ENCODE measurements at regions not wholly inside any gene's neighbourhood (a gene's known extent, or its start where the extent isn't known, plus 50 kb on each side); places are given as distances from the start of the nearest gene placed in this dataset.
"Not testable (repeated sequence)": the region's sequence is repeated elsewhere in the genome, so short reads cannot be mapped to it uniquely, and the experiment has no call there.

GRCh38 chr1:223017291-223017690 is 125.8 kb downstream of the TLR5 start:
- WGBS: 89% methylated on average over 8 of the region's 8 CpGs
- DNase-seq (ENCODE audit: extremely low spot score): no peak
- no peak overlapping the region for H3K27ac ChIP-seq (ENCODE audit: low read depth)
- no peak overlapping the region for H3K4me3 ChIP-seq (ENCODE audit: low read depth, low read length)
- H3K36me3 ChIP-seq (ENCODE audit: insufficient read depth): no peaks in the 10 kb centered on the region
- no peaks in the 10 kb centered on the region for H3K4me1 ChIP-seq (ENCODE audit: insufficient read depth)

GRCh38 chr1:223018534-223018933 is 124.5 kb downstream of the TLR5 start:
- no peak overlapping the region for H3K27ac ChIP-seq (ENCODE audit: low read depth)
- no peaks in the 10 kb centered on the region for H3K4me1 ChIP-seq (ENCODE audit: insufficient read depth)
- H3K36me3 ChIP-seq (ENCODE audit: insufficient read depth): no peaks in the 10 kb centered on the region
- no peak overlapping the region for H3K4me3 ChIP-seq (ENCODE audit: low read depth, low read length)
- DNase-seq (ENCODE audit: extremely low spot score): no peak
- 96% methylated on average over 7 of the region's 7 CpGs for WGBS

- H3K36me3 ChIP-seq (ENCODE audit: insufficient read depth): no peaks in the 10 kb centered on the region
- no peak overlapping the region for H3K4me3 ChIP-seq (ENCODE audit: low read depth, low read length)
- H3K27ac ChIP-seq (ENCODE audit: low read depth): no peak overlapping the region
- no peak for DNase-seq (ENCODE audit: extremely low spot score)
- H3K4me1 ChIP-seq (ENCODE audit: insufficient read depth): no peaks in the 10 kb centered on the region
Measured at GRCh38 chr1:223019256-223019655, 123.8 kb downstream of the TLR5 start.

GRCh38 chr1:223020770-223021169 is 122.3 kb downstream of the TLR5 start:
- H3K36me3 ChIP-seq (ENCODE audit: insufficient read depth): no peaks in the 10 kb centered on the region
- no peak overlapping the region for H3K4me3 ChIP-seq (ENCODE audit: low read depth, low read length)
- DNase-seq (ENCODE audit: extremely low spot score): no peak
- H3K4me1 ChIP-seq (ENCODE audit: insufficient read depth): no peaks in the 10 kb centered on the region
- 98% methylated on average over 4 of the region's 4 CpGs for WGBS
- no peak overlapping the region for H3K27ac ChIP-seq (ENCODE audit: low read depth)

- H3K36me3 ChIP-seq (ENCODE audit: insufficient read depth): no peaks in the 10 kb centered on the region
- DNase-seq (ENCODE audit: extremely low spot score): no peak
- no peak overlapping the region for H3K4me3 ChIP-seq (ENCODE audit: low read depth, low read length)
- H3K27ac ChIP-seq (ENCODE audit: low read depth): no peak overlapping the region
- no peaks in the 10 kb centered on the region for H3K4me1 ChIP-seq (ENCODE audit: insufficient read depth)
- 58% methylated on average over 7 of the region's 7 CpGs for WGBS
Measured at GRCh38 chr1:223022641-223023473, 120.2 kb downstream of the TLR5 start.

- WGBS: 96% methylated on average over 7 of the region's 7 CpGs
- no peak for DNase-seq (ENCODE audit: extremely low spot score)
Measured at GRCh38 chr1:223023863-223024262, 119.2 kb downstream of the TLR5 start.

GRCh38 chr1:223024486-223024885 is 118.6 kb downstream of the TLR5 start:
- 93% methylated on average over 3 of the region's 5 CpGs for WGBS
- not testable (repeated sequence) for H3K27ac ChIP-seq (ENCODE audit: low read depth); H3K4me1 ChIP-seq (ENCODE audit: insufficient read depth); H3K4me3 ChIP-seq (ENCODE audit: low read depth, low read length); DNase-seq (ENCODE audit: extremely low spot score); H3K36me3 ChIP-seq (ENCODE audit: insufficient read depth)

More at GRCh38 chr1:223023863-223024262, 119.2 kb downstream of the TLR5 start:
- H3K27ac ChIP-seq (ENCODE audit: low read depth): no peak overlapping the region
- H3K36me3 ChIP-seq (ENCODE audit: insufficient read depth): no peaks in the 10 kb centered on the region
- H3K4me3 ChIP-seq (ENCODE audit: low read depth, low read length): no peak overlapping the region
- H3K4me1 ChIP-seq (ENCODE audit: insufficient read depth): no peaks in the 10 kb centered on the region

GRCh38 chr1:223025190-223025734 is 117.8 kb downstream of the TLR5 start:
- WGBS: 36% methylated on average over 4 of the region's 4 CpGs
- not testable (repeated sequence) for DNase-seq (ENCODE audit: extremely low spot score); H3K27ac ChIP-seq (ENCODE audit: low read depth); H3K4me3 ChIP-seq (ENCODE audit: low read depth, low read length); H3K4me1 ChIP-seq (ENCODE audit: insufficient read depth); H3K36me3 ChIP-seq (ENCODE audit: insufficient read depth)

GRCh38 chr1:223026639-223027038 is 116.4 kb downstream of the TLR5 start:
- 76% methylated on average over 5 of the region's 5 CpGs for WGBS
- H3K4me3 ChIP-seq (ENCODE audit: low read depth, low read length); DNase-seq (ENCODE audit: extremely low spot score); H3K27ac ChIP-seq (ENCODE audit: low read depth); H3K4me1 ChIP-seq (ENCODE audit: insufficient read depth); H3K36me3 ChIP-seq (ENCODE audit: insufficient read depth): not testable (repeated sequence)

GRCh38 chr1:223029985-223030769 is 112.9 kb downstream of the TLR5 start:
- no peak for DNase-seq (ENCODE audit: extremely low spot score)
- Histone ChIP-seq H3K27ac (ENCODE audit: low read depth) (no peak overlapping the region), H3K4me3 (ENCODE audit: low read depth, low read length) (no peak overlapping the region), H3K36me3 (ENCODE audit: insufficient read depth) (no peaks in the 10 kb centered on the region), H3K4me1 (ENCODE audit: insufficient read depth) (no peaks in the 10 kb centered on the region)
- 93% methylated on average over 6 of the region's 6 CpGs for WGBS

GRCh38 chr1:223030871-223031400 is 112.1 kb downstream of the TLR5 start:
- H3K36me3 ChIP-seq (ENCODE audit: insufficient read depth): no peaks in the 10 kb centered on the region
- no peaks in the 10 kb centered on the region for H3K4me1 ChIP-seq (ENCODE audit: insufficient read depth)
- no peak overlapping the region for H3K27ac ChIP-seq (ENCODE audit: low read depth)
- 85% methylated on average over 8 of the region's 8 CpGs for WGBS
- H3K4me3 ChIP-seq (ENCODE audit: low read depth, low read length): no peak overlapping the region
- no peak for DNase-seq (ENCODE audit: extremely low spot score)

GRCh38 chr1:223031733-223032601 is 111.1 kb downstream of the TLR5 start:
- H3K4me1 ChIP-seq (ENCODE audit: insufficient read depth): no peaks in the 10 kb centered on the region
- DNase-seq (ENCODE audit: extremely low spot score): no peak
- no peaks in the 10 kb centered on the region for H3K36me3 ChIP-seq (ENCODE audit: insufficient read depth)
- no peak overlapping the region for H3K4me3 ChIP-seq (ENCODE audit: low read depth, low read length)
- WGBS: 62% methylated on average over 11 of the region's 11 CpGs
- H3K27ac ChIP-seq (ENCODE audit: low read depth): no peak overlapping the region

- H3K4me1 ChIP-seq (ENCODE audit: insufficient read depth): no peaks in the 10 kb centered on the region
- WGBS: 78% methylated on average over 3 of the region's 3 CpGs
- no peak for DNase-seq (ENCODE audit: extremely low spot score)
- H3K4me3 ChIP-seq (ENCODE audit: low read depth, low read length): no peak overlapping the region
- H3K27ac ChIP-seq (ENCODE audit: low read depth): no peak overlapping the region
- no peaks in the 10 kb centered on the region for H3K36me3 ChIP-seq (ENCODE audit: insufficient read depth)
Measured at GRCh38 chr1:223033658-223034057, 109.4 kb downstream of the TLR5 start.
